PC-9 (cell line): ENCODE measurements at regions not wholly inside any gene's neighbourhood (a gene's known extent, or its start where the extent isn't known, plus 50 kb on each side); places are given as distances from the start of the nearest gene placed in this dataset.
A peak's percentile ranks its signal among the peaks of the same experiment; 100 is the strongest.

Experiments
- CTCF ChIP-seq: fragments of 200-600 bp; sonication (generic); conservative IDR thresholded peaks from 2 replicates; pipeline ENCODE4 v1.6.1; 2017; ENCODE audit warnings: mixed run types, antibody characterized with exemption, mild to moderate bottlenecking, moderate library complexity
- EZH2 ChIP-seq: fragments of 200-600 bp; sonication (generic); IDR thresholded peaks from 2 replicates; pipeline ENCODE4 v1.8.0; 2017; ENCODE audit warnings: antibody characterized with exemption, low read depth

DNA sequence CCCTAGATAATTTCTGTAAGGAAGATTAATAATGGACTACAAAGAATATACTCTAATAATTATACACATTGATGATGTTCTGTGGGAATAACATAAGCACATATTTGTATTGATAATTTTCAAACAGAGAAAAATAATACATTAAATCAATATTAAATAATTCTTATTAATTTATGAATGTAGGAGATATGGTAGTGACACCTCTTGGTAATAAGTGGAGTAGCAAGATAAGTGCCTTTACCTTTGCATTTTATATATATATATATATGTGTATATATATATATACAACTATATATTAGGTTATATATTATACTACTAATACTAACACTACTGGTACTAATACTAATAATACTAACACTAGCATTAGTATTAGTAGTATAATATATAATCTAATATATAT, 905.8 kb downstream of the SLITRK1 start:
- TF ChIP-seq CTCF, result peak; percentile 36; the same call in 1 of the 2 replicates
- TF ChIP-seq EZH2, result no peak
